ENCODE measurements at regions not wholly inside any gene's neighbourhood (a gene's known extent, or its start where the extent isn't known, plus 50 kb on each side); places are given as distances from the start of the nearest gene placed in this dataset.
"Not testable (repeated sequence)": the region's sequence is repeated elsewhere in the genome, so short reads cannot be mapped to it uniquely, and the experiment has no call there.

DNA sequence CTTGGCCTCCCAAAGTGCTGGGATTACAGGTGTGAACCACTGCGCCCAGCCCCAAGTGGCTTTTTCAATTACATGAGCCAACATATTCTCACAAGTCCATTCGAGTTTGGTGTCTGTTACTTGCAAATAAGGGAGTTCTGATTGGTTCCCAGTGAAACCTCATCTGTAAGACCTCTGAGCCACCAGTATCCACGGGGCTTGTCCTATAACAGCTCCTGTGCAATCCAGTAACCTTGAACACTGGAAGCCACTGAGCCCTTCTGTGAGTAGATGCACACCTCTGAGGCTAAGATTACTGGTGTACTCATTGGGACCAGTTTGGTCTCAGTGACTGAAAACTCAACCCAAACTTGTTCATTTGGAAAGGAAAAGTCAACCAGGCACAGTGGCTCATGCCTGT lies 112.5 kb upstream of the CRYM start:
- TF ChIP-seq, protein P1, sequence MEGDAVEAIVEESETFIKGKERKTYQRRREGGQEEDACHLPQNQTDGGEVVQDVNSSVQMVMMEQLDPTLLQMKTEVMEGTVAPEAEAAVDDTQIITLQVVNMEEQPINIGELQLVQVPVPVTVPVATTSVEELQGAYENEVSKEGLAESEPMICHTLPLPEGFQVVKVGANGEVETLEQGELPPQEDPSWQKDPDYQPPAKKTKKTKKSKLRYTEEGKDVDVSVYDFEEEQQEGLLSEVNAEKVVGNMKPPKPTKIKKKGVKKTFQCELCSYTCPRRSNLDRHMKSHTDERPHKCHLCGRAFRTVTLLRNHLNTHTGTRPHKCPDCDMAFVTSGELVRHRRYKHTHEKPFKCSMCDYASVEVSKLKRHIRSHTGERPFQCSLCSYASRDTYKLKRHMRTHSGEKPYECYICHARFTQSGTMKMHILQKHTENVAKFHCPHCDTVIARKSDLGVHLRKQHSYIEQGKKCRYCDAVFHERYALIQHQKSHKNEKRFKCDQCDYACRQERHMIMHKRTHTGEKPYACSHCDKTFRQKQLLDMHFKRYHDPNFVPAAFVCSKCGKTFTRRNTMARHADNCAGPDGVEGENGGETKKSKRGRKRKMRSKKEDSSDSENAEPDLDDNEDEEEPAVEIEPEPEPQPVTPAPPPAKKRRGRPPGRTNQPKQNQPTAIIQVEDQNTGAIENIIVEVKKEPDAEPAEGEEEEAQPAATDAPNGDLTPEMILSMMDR (IDR thresholded peaks at IDR 0.05; ENCODE audit: insufficient read depth, low read length, poor library complexity, severe bottlenecking): not testable (repeated sequence)
- not testable (repeated sequence) for TF ChIP-seq EZH2phosphoT487 (conservative IDR thresholded peaks at IDR 0.05; ENCODE audit: low read length)
